BJ (cell line): ENCODE measurements at regions not wholly inside any gene's neighbourhood (a gene's known extent, or its start where the extent isn't known, plus 50 kb on each side); places are given as distances from the start of the nearest gene placed in this dataset.
A peak's percentile ranks its signal among the peaks of the same experiment; 100 is the strongest.

Source experiments
- CTCF ChIA-PET: fragments of 350-600 bp; formaldehyde crosslinking; extraction: SDS; loops from one replicate; lab custom pipeline; 2021; ENCODE audit warnings: antibody characterized with exemption, inconsistent platforms; lab: Yijun Ruan, JAX
- POLR2A ChIA-PET: fragments of 300-600 bp; sonication (Branson Sonifier 250); formaldehyde crosslinking; extraction: SDS; loops from one replicate; lab custom pipeline; 2021; ENCODE audit warnings: antibody characterized with exemption; lab: Charles Lee
- DNase-seq: peaks from one replicate; pipeline ENCODE4 v3.0.0-alpha.2; 2011; ENCODE audit warnings: low read depth
- H3K27me3 ChIP-seq: 2 replicates; pipeline ENCODE4 v1.6.0; 2011; ENCODE audit warnings: low read length; ENCODE audit not compliant: control insufficient read depth, insufficient read depth
- H3K36me3 ChIP-seq: 2 replicates; pipeline ENCODE4 v1.5.1; 2011; ENCODE audit warnings: low read length; ENCODE audit not compliant: control insufficient read depth, insufficient read depth
- H3K4me3 ChIP-seq: 2 replicates; pipeline ENCODE4 v1.5.1; 2011; ENCODE audit warnings: low read depth, mild to moderate bottlenecking, control low read depth, low read length
- TF ChIP-seq, protein P1 (sequence below): IDR thresholded peaks from 2 replicates; pipeline ENCODE4 v1.5.1; 2011; ENCODE audit warnings: low read depth, mild to moderate bottlenecking, control low read depth, inconsistent platforms, low read length, moderate library complexity; ENCODE audit not compliant: insufficient read depth

DNA sequence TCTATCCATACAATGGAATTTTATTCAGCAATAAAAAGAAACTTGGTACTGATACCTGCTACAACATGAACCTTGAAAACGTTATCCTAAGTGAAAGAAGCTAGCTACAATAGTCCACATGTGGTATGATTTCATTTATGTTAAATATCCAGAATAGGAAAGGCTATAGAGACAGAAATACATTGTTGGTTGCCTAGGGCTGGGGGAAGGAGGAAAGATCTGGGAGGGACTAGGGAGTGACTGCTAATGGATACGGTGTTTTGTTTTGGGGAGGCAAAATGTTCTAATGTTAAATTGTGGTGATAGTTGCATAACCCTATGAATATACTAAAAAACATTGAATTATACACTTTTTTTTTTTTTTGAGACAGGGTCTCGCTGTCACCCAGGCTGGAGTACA, 141.1 kb upstream of the ARX start:
- H3K36me3 ChIP-seq = no peaks in the 10 kb centered on the region
- H3K4me3 ChIP-seq = no peak overlapping the region
- no peak for DNase-seq
- TF ChIP-seq, protein P1, sequence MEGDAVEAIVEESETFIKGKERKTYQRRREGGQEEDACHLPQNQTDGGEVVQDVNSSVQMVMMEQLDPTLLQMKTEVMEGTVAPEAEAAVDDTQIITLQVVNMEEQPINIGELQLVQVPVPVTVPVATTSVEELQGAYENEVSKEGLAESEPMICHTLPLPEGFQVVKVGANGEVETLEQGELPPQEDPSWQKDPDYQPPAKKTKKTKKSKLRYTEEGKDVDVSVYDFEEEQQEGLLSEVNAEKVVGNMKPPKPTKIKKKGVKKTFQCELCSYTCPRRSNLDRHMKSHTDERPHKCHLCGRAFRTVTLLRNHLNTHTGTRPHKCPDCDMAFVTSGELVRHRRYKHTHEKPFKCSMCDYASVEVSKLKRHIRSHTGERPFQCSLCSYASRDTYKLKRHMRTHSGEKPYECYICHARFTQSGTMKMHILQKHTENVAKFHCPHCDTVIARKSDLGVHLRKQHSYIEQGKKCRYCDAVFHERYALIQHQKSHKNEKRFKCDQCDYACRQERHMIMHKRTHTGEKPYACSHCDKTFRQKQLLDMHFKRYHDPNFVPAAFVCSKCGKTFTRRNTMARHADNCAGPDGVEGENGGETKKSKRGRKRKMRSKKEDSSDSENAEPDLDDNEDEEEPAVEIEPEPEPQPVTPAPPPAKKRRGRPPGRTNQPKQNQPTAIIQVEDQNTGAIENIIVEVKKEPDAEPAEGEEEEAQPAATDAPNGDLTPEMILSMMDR = no peak
- ChIA-PET POLR2A (no interaction called here), CTCF (interaction anchor here (2.0 kb wide), 1 partner anchor 13 kb away, joined by 6 read pairs; no protein-coding TSS in a partner anchor)
- no peaks in the 10 kb centered on the region for H3K27me3 ChIP-seq

DNA sequence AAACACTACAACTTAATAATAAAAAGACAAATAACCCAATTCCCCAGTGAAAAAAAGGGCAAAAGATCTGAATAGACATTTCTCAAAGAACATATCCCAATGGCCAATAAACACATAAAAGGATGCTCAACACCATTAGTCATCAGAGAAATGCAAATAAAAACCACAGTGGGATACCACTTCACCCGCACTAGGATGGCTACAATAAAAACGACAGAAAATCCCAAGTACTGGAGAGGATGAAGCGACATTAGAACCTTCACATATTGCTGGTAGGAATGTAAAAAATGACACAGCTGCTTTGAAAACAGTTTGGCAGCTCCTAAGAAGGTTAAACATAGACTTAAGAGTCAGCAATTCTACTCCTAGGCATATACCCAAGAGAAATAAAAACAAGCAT, 140.6 kb upstream of the ARX start:
- peak; percentile 13 for DNase-seq
- no peaks in the 10 kb centered on the region for H3K27me3 ChIP-seq
- no peaks in the 10 kb centered on the region for H3K36me3 ChIP-seq
- TF ChIP-seq, protein P1 = no peak
- ChIA-PET CTCF (no interaction called here), POLR2A (no interaction called here)
- no peak overlapping the region for H3K4me3 ChIP-seq

DNA sequence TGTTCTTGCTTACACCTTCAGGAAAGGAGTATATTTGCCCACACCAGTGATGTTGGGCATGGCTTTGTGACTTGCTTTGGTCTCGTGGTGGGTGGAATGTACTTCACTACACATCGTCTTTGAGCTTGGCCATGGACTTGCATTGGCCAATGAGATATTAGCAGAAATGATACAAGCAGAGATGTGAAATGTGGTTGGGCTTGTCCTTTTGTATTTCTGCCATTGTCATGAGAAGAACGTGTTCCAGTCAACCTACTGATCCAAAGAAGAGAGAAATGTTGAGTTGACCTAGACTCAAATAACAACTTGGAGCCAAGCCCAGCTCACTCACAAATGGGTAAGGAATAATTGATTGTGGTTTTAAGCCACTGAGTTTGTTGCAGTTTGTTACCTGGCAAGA, 138.4 kb upstream of the ARX start:
- H3K27me3 ChIP-seq = no peaks in the 10 kb centered on the region
- TF ChIP-seq, protein P1 = no peak
- no peaks in the 10 kb centered on the region for H3K36me3 ChIP-seq
- CTCF ChIA-PET = no interaction called here
- DNase-seq = no peak
- POLR2A ChIA-PET = no interaction called here
- H3K4me3 ChIP-seq = no peak overlapping the region

DNA sequence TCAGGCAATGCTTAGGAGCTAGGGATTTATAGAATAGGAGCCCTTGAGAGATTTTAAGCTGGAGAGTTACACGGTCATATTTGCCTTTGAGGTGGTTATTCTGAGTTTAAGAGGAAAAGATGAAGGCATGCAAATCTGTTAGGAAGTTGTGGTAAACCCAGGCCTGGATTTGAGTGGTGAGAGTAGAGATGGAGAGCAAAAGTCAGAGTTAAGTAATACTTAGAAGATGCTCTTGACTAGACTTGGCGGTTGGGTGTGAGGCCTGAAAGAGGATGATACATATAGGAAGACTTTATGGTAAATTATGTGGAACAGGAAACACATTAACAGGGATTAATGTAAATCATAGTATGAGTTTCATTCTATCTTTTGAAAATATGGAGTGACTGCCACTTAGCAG, 136.0 kb upstream of the ARX start:
- no peaks in the 10 kb centered on the region for H3K27me3 ChIP-seq
- H3K4me3 ChIP-seq = no peak overlapping the region
- CTCF ChIA-PET = no interaction called here
- H3K36me3 ChIP-seq = no peaks in the 10 kb centered on the region
- no peak for DNase-seq
- TF ChIP-seq, protein P1 = no peak
- POLR2A ChIA-PET = no interaction called here

DNA sequence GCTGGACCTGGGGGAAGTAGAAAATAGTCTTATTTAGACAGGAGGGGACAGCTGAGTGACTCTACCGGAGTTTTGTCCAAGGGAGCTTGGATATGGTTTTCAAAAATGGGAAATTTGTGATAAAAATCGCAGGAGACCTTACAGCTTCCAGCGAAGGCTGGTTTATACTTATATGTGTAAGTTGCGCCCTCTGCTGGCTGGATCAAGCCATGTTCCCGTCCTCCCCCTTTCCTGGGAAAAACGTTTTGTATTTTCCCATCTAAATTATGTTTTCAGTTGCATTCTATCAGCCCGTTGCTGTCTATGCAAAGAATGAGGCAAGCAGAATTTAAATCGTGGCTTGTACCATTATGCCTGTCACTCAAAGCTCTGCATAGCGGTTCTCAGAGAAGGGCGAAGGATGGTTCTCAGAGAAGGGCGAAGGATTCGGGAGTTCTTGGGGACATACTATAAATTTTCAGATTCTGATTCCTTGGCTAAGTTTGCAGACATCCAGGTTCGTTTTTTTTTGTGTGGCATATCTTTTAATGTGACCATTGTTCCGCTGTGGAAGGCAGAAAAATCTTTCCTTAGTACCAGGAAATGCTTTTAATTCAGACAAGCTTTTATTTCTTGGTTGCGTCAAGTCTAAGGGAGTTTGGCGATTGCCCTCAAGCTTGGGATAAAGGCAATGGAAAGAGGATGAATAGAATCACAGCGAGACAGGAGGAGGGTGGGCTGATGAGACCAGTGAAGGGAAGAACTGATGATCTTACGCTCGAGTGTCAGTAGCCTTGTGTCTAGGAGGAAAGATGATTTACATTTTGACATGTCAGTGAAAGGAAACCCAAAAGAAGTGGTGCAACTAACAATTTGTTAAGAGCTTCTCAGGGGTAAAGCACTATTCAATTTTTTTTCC, 128.5 kb upstream of the ARX start:
- Histone ChIP-seq H3K4me3 (no peak overlapping the region), H3K27me3 (no peaks in the 10 kb centered on the region), H3K36me3 (no peaks in the 10 kb centered on the region)
- POLR2A ChIA-PET = no interaction called here
- TF ChIP-seq, protein P1 = peak; percentile 64
- DNase-seq = no peak
- CTCF ChIA-PET = interaction anchor here (0.7 to 3.4 kb wide), 13 partner anchors 12 to 749 kb away, joined by 3 to 49 read pairs (median 7); no protein-coding TSS in a partner anchor
